Fibroblast of peridontal ligament (primary cell): ENCODE measurements at regions not wholly inside any gene's neighbourhood (a gene's known extent, or its start where the extent isn't known, plus 50 kb on each side); places are given as distances from the start of the nearest gene placed in this dataset.
A peak's percentile ranks its signal among the peaks of the same experiment; 100 is the strongest.
"Not testable (repeated sequence)": the region's sequence is repeated elsewhere in the genome, so short reads cannot be mapped to it uniquely, and the experiment has no call there.

Experiments used
- DNase-seq: peaks from one replicate; pipeline ENCODE4 v3.0.0-alpha.2; 2010; ENCODE audit errors: extremely low read depth

DNA sequence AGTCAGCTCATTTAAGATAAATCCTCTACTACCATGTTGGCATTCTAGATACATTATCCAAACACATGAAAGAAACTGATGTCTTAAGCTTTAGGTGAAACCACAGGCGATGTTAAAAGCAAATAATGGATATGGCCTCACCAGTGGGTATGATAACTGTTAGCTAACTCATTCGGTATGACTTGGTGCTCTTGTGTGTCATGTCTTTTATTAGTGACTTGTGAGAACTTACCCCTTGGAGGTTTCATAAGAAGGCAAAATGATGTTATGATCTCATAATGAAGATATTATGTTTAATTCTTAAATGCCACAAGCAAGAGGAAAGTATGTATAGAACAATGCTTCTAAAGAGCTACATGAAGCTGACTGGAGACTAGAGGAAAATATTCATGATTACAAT, 1227.0 kb downstream of the EFNA5 start:
- DNase-seq: peak; percentile 4

DNA sequence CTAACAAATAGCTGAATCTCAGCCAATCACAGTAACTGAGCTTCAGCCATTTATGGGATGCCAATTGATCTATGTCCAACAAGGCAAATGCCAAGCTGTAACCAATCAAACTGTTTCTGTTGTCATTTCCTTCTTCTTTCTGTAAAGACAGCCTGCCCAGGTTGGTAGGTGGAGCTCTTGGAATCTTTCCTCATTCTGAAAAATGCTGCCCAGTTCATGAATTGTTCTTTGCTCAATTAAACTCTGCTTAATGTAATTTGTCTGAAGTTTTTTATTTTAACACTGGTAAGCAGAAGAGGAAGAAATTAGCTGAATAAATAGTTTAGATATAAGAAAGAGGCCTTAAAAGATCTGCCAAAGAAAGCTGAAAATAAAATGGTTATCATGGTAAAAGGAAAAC, 1235.6 kb downstream of the EFNA5 start:
- no peak for DNase-seq

DNA sequence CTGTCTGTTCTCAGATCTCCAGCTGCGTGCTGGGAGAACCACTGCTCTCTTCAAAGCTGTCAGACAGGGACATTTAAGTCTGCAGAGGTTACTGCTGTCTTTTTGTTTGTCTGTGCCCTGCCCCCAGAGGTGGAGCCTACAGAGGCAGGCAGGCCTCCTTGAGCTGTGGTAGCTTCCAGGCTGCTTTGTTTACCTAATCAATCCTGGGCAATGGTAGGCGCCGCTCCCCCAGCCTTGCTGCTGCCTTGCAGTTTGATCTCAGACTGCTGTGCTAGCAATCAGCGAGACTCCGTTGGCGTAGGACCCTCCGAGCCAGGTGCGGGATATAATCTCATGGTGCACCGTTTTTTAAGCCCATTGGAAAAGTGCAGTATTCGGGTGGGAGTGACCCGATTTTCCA, 1240.0 kb downstream of the EFNA5 start:
- not testable (repeated sequence) for DNase-seq

DNA sequence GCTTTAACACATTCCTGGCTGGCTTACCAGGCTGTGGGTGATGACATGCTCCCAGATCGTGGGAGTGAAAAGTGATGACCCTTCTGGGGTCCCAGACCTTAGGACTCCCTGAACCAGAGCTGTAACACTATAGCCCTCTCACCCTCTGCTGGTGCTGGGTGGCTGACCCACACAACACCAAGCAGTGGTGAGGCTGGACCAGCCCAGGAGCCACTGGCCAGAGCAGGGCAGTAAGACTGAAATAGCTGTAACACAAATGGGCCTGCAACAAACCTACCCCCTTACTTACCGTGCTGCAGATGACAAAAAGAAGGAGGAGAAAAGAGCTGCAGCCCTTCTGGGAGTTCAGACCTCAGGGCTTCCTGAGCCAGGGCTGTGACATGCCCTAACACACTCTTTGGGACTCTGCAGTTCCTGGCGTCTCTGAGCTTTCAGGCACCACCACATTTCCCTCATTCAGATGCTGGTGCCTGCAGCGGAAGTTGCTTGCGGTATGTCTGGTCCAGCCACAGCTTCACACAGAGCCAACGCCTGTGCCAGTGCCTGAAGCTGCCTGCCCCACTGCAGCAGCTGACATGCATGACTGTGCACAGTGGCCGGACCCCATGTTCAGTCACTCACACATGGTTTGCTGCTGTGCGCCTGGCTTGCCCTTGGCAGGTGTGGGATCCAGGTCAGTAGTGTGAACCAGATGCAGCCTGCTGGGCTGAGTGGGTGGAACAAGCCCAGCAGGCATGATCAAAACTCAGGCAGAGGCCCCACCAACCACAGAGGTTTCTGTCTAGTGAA, 1247.4 kb downstream of the EFNA5 start:
- DNase-seq: no peak

DNA sequence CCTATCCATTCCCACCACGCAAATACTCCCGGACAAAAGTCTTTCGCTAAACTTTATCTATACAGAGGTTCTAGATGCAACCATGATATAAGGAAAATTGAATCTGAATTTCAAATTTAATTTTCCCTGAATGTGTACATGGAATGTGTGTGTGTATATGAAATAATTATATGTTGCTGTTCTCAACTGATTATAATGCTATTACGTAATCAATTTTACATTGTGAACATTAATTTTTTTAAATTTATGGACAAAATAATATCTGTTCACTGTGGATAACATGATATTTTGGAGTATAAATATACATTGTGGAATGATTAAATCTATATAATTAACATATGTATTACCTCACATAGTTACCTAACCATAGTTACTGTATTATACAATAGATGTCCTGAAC, 1250.6 kb downstream of the EFNA5 start:
- no peak for DNase-seq

DNA sequence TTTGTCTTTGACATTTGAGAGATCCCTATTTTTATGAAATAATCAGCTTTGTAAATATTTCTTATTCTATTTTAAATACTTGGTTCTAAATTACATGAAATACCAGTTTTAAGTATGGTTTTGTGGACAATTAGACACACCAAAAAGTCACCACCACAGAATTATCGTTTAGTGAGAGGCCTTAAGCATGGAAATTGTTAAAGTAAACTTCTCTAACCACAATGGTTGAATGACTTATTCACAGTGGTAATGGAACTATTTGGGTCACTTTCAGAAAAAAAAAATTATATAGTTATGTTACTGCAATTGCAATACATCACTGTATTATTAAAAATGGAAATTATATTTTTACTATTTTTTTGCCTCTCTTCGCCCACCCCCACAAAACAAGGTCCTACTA, 1252.5 kb downstream of the EFNA5 start:
- peak; percentile 82 for DNase-seq

DNA sequence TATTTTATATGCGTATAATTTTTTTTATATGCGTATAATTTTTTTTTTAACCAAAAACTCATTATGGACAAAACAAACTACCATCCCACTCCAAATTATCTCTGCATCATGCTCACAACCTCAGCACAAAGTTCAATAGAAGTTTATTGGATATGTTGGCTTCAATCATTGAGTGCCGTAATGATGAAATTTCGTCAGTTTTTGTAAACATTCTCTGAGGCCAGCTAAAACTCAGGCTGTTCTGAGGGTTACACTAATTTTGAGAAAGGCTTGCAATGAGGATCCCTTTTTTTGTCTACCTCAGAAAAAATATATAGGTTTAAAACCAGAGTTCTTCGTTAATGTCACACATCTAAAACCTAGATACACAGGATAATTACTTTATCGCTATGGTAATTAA, 1253.2 kb downstream of the EFNA5 start:
- DNase-seq: peak; percentile 76

DNA sequence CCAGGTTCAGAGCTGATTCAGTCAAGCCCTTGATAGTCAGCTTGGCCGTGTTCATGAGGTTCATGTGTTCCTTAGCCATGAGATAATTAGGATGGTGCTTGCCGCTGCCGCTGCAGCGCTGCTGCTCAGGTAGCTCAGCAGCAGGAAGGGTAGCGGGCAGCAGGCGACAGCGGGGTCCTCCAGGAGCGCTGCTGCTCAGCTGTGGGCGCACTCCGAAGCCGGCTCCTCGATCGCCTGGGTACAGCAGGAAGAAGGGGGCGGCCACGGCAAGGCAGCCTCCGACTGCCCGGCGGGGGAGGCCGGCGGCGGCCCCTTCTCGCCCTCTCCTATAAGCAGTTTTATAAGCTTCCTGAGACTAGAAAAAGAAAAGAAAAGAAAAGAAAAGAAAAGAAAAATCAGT, 1253.6 kb downstream of the EFNA5 start:
- DNase-seq: no peak

DNA sequence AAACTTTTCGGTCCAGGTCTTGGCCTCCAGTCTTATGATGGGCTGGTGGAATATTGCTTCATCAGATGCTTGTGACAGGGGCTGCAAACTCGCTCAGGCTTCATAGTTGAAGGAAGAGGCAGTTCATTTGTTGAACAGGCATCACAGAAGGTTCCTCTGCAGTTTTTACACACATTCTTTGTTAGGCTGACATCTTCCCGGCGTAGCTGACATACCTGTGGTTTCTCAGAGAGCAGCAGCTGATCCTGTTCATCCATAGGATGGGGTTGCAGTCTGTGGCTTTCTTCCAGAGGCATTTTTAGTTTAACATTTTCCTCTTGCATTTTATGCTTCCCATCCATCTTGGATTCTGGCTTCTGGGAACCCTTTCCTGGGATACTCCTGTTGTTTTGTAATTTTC, 1255.2 kb downstream of the EFNA5 start:
- peak; percentile 61 for DNase-seq

DNA sequence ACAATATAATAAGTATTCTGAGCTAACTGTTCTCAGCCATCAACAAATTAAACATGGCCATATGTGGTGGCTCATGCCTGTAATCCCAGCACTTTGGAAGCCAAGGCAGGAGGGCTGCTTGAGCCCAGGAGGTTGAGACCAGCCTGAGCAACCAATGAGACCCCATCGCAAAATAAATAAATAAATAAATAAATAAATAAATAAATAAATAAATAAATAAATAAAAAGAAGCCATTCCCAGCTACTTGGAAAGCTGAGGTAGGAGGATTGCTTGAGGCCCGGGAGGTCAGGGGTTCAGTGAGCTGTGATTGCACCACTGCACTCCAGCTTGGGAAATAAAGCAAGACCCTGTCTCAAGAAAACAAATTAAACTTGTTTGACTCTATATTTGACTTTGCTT, 1256.4 kb downstream of the EFNA5 start:
- DNase-seq: no peak

DNA sequence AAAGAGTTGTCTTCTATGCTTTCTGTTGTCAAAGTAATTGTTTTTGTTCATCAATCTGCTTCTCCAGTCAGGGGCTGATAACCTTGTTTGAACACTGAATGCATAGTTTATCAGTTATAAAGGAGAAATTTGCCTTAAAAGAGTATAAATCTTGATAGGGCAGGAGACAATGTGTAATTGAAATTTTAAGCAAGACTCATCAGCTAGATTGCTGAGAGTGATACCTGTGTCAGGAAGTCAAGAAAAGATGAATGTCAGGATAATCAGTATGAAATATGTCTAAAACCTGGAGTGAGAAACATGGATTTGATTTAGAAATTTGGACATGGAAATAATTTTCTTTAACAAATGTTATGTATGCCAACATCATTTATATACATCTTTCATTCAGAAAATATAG, 1258.1 kb downstream of the EFNA5 start:
- DNase-seq: no peak

DNA sequence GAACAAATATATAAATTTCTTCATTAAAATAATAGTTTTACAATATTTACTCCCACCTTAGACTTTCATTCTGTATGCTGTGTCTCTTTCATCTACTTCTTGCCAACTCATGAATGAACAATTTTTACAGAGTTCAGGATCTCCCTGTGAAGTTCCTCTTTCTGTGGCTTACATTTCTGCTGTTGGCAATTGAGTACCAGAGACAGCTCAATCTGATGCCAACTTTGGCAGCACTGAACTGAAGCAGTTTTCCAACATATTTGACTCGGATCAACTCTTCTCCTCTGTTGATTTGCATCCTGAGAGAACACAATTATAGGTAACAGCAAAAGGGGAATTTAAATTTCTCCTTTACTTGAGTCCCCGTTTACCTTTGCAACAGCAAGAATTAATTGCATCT, 1262.2 kb downstream of the EFNA5 start:
- no peak for DNase-seq

DNA sequence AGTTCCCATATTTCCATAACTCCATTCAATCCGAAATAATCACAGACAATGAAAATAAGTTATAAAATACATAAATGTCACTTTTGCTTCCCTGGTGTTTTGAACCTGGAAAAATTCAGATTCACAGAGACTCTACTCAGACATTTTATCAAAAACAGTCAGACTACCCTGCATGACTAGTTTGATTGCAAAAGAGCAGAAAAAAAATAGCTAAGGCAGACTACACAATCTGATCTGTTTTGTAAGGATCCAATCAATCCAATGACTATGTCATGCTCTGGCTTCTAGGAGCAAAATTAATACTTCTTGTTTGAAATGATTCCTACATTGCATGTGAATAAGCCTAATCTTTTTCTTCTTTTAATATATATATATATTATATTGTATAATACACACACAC, 1262.6 kb downstream of the EFNA5 start:
- DNase-seq: peak; percentile 67

DNA sequence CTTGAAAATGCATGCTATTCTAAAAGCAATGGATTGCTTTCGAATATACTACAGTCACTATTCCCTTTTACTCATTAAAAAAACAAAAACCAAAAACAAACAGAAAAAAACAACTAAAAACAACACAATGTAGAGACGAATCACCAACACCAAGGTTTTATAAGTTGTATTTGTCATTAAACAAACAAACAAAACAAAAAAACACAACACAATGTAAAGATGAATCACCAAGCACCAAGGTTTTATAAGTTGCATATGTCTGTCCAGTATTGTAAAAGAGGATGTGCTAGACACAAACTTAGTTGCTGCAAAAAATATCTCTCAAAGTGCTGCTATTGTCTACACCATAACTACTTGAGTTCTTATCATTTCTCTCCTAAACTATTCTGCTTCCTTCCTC, 1269.2 kb downstream of the EFNA5 start:
- DNase-seq: no peak

DNA sequence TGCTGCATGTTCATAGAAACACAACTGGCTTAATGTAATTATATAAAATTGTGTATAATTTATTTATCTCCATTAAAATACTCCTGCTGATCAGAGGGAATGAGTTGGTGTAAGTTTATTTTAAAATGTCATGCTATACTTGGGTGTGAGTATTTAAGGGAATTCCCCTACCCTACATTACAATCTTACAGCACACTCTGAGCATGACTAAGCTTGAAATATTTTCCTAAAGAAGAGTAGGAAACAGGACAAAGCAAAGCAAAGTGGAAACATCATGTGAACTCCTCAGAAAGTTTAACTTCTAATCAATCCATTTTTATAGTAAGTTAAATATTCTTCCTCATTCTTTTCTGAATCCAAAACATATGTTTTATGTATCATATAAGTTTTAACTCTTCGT, 1271.3 kb downstream of the EFNA5 start:
- peak; percentile 77 for DNase-seq

DNA sequence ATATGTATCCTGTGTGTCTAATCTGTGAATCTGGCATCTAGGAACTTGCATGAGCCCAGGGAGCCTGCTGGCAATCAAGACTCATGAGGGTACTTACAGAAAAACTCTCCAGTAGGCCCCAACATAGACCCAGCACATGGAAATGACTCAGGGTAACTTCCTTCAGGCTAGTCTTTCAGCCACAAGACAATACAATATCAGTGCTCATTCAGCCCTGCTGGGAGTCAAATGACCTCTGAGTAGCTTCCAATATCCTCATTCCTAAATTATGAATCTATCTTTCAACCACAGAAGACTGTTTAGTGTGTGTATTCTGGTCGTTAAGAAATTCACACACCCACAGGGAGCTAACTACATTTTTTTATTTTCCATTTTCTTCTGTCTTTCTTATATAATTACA, 1273.0 kb downstream of the EFNA5 start:
- peak; percentile 96 for DNase-seq

DNA sequence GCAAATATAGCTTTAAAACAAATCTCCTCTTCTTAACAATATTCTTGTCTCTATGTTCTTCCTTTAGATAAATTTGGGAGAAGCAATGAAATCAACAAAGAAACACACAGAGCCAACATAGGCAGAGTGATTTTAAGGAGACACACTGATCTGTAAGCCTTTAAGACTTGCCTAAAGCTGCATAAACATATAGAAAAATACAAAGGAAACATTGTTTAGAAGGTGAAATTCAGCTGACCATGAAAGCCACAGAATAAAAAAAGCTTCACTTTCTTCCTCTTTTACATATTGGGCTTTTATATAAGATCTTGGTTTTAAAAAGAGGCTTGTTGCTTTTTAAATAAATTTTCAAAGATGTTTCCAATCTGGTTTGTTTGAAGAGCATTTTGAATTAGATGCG, 1277.5 kb downstream of the EFNA5 start:
- DNase-seq: no peak

DNA sequence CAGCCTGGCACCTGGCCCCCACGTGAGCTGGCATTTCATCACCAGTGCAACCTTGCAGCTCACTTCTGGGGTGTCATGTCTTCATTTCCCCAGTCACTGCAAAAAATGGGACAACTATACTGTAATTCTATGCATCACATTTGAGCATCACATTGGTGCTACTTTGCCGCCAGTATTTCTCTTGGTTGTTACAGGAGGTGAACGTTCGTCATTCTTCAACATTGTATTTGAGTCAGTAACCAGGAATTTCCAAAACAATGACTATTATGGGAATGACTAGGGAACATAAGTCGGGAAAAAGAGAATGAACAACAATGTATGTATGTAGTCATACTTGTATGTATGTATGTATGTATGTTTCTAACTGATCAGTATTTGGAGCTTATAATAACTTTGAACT, 1278.0 kb downstream of the EFNA5 start:
- DNase-seq: peak; percentile 31

DNA sequence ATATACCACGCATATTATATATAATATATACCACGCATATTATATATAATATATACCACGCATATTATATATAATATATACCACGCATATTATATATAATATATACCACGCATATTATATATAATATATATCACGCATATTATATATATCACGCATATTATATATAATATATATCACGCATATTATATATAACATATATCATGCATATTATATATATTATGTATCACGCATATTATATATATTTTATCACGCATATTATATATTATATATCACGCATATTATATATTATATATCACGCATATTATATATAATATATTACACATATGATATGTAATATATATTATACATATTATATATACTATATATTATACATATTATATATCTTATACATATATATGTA, 1283.0 kb downstream of the EFNA5 start:
- DNase-seq: not testable (repeated sequence)

DNA sequence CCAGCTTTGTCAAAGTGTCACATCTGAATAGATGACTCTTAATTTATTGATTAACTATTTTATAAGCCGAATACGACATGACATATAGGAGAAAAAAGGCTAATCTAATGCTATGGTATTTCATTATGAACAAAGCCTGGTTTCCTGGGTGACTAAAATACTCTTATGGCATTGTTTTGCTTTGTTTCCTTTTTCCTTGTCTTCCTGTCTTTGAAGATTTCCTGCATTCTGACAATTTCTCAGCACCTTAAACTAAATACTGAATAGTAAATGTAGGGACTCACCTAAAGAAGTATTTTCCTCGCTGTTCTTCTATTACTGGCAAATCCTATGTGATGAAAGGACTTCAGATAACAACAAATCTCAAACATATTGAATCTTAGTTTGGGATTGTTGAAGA, 1284.5 kb downstream of the EFNA5 start:
- no peak for DNase-seq

DNA sequence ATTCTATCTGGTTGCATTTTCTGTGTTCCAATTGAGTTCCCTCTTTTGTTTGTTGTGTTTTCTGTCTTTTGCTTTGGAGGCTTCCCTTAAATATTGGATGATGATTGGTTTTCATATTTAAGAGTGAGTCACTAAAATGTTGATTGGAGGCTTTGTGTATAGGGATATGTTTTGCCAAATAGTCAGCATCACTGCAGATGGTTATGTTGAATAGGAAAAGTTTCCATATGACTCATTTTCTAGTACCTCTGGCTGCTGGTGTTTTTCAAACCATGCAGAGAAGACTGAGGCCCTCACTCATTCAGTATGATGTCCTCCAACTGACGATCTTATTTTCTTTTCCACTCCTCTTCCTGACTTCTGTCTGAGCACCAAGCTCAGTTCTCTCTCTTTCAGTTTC, 1290.0 kb downstream of the EFNA5 start:
- DNase-seq: peak; percentile 90

DNA sequence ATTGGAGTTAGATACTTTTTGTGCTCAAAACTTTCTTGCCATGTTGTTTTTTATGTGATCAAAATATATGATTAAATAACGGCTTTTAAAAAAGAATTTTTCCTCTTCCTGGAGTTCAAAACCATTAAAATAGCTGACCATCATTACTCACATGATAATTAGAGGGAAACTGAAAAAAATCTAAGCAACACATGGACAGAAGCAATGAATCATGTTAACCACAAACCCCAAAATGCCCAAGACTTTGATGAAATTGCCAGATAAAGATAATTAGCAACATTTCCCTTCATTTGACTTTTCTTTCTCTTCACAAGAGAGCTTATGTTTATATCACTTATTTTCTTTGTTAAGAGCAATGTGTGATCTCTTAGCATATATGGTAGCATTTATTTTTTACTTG, 1294.2 kb downstream of the EFNA5 start:
- DNase-seq: peak; percentile 66

DNA sequence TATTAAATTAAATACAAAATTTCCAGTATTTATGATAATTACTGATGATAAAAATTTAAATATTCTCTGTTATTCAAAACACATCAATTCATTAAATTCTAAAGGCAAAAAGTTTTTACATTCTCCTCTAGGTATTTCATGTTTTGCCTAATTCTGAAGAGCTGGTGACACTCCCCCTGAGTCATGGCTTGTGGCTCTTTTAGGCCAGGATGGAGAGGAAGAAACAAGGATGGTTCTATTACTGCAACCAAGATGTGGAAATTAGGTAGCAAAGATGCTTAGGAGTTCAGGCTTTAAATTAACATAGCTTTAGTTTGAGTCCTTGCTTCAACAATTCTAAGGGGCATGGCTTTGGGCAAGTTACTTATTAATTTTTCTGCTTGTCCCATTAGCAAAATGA, 1295.8 kb downstream of the EFNA5 start:
- DNase-seq: no peak

DNA sequence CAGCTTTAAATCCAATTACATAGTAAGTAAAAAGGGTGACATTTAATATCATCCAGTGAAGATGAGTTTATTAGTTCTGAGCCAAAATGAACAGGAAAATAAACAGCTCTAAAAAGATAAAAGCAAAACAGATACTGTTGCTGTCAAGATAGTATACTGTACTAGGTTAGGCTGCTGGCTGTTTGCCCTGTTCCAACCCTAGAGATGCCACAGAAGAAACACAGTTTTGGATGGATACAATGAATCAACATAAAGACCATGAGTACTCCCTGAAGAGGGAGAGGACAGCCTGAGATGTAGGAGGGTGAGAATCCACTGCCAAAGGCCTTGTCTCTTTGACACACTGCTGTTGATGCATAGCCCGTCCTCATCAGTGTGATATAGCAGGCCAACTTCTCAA, 1302.7 kb downstream of the EFNA5 start:
- DNase-seq: no peak
